ENCODE measurements at regions not wholly inside any gene's neighbourhood (a gene's known extent, or its start where the extent isn't known, plus 50 kb on each side); places are given as distances from the start of the nearest gene placed in this dataset.
"Not testable (repeated sequence)": the region's sequence is repeated elsewhere in the genome, so short reads cannot be mapped to it uniquely, and the experiment has no call there.

GRCh38 chr7:96561892-96562291 lies 147.8 kb downstream of the SEM1 start:
- no peak for DNase-seq (ENCODE audit: low read depth)

- no peak for DNase-seq (ENCODE audit: low read depth)
Observed at GRCh38 chr7:96558530-96558929, 151.1 kb downstream of the SEM1 start.

GRCh38 chr7:96558093-96558492 lies 151.6 kb downstream of the SEM1 start:
- no peak for DNase-seq (ENCODE audit: low read depth)

- not testable (repeated sequence) for DNase-seq (ENCODE audit: low read depth)
Observed at GRCh38 chr7:96557598-96557997, 152.0 kb downstream of the SEM1 start.

- no peak for DNase-seq (ENCODE audit: low read depth)
Observed at GRCh38 chr7:96548664-96549063, 161.0 kb downstream of the SEM1 start.

- no peak for DNase-seq (ENCODE audit: low read depth)
Observed at GRCh38 chr7:96547371-96547811, 162.3 kb downstream of the SEM1 start.

- no peak for DNase-seq (ENCODE audit: low read depth)
Observed at GRCh38 chr7:96546426-96546825, 163.2 kb downstream of the SEM1 start.

GRCh38 chr7:96539471-96539870 lies 170.2 kb downstream of the SEM1 start:
- DNase-seq (ENCODE audit: low read depth), result no peak

GRCh38 chr7:96538632-96539031 lies 171.0 kb downstream of the SEM1 start:
- no peak for DNase-seq (ENCODE audit: low read depth)

- DNase-seq (ENCODE audit: low read depth), result no peak
Observed at GRCh38 chr7:96534221-96534620, 175.4 kb downstream of the SEM1 start.

- DNase-seq (ENCODE audit: low read depth), result no peak
Observed at GRCh38 chr7:96532428-96532935, 177.2 kb downstream of the SEM1 start.

GRCh38 chr7:96531331-96531730 lies 178.3 kb downstream of the SEM1 start:
- no peak for DNase-seq (ENCODE audit: low read depth)

- no peak for DNase-seq (ENCODE audit: low read depth)
Observed at GRCh38 chr7:96530786-96531185, 178.9 kb downstream of the SEM1 start.

GRCh38 chr7:96527133-96527827 lies 182.4 kb downstream of the SEM1 start:
- DNase-seq (ENCODE audit: low read depth), result no peak

- DNase-seq (ENCODE audit: low read depth), result no peak
Observed at GRCh38 chr7:96526496-96526895, 183.2 kb downstream of the SEM1 start.

GRCh38 chr7:96521068-96521894 lies 188.4 kb downstream of the SEM1 start:
- no peak for DNase-seq (ENCODE audit: low read depth)

- peak; percentile 10 for DNase-seq (ENCODE audit: low read depth)
Observed at GRCh38 chr7:96508371-96508770, 186.5 kb upstream of the SLC25A13 start.

GRCh38 chr7:96503597-96503996 lies 181.7 kb upstream of the SLC25A13 start:
- no peak for DNase-seq (ENCODE audit: low read depth)

- DNase-seq (ENCODE audit: low read depth), result no peak
Observed at GRCh38 chr7:96501318-96501717, 179.4 kb upstream of the SLC25A13 start.

GRCh38 chr7:96499532-96499931 lies 177.6 kb upstream of the SLC25A13 start:
- no peak for DNase-seq (ENCODE audit: low read depth)

- no peak for DNase-seq (ENCODE audit: low read depth)
Observed at GRCh38 chr7:96497567-96497966, 175.7 kb upstream of the SLC25A13 start.

GRCh38 chr7:96495751-96496216 lies 173.9 kb upstream of the SLC25A13 start:
- no peak for DNase-seq (ENCODE audit: low read depth)

GRCh38 chr7:96486681-96487080 lies 164.8 kb upstream of the SLC25A13 start:
- DNase-seq (ENCODE audit: low read depth), result no peak

Measured in fibroblast of the conjunctiva (primary cell).